Mesothelial cell of epicardium (in vitro differentiated cells): ENCODE measurements at regions not wholly inside any gene's neighbourhood (a gene's known extent, or its start where the extent isn't known, plus 50 kb on each side); places are given as distances from the start of the nearest gene placed in this dataset.

ENCODE experiments used
- DNase-seq, 2 experiments: peaks; one replicate each; pipeline ENCODE4 v3.0.0; 2021; ENCODE audit warnings: low spot score in 2 of 2; ENCODE audit not compliant: unreplicated experiment in 2 of 2
- H3K27ac Mint-ChIP-seq: 2 replicates; pipeline ENCODE4 v1.8.0; 2021; ENCODE audit warnings: mixed read lengths
- H3K27me3 Mint-ChIP-seq: 2 replicates; pipeline ENCODE4 v1.8.0; 2021; ENCODE audit warnings: low read depth, mixed read lengths
- H3K36me3 Mint-ChIP-seq: 2 replicates; pipeline ENCODE4 v1.8.0; 2021; ENCODE audit warnings: mixed read lengths
- H3K4me1 Mint-ChIP-seq: 2 replicates; pipeline ENCODE4 v1.8.0; 2021; ENCODE audit warnings: mixed read lengths
- H3K4me3 Mint-ChIP-seq: 2 replicates; pipeline ENCODE4 v1.8.0; 2021; ENCODE audit warnings: mild to moderate bottlenecking, moderate library complexity, mixed read lengths
- H3K9me3 Mint-ChIP-seq: 2 replicates; pipeline ENCODE4 v1.8.0; 2021; ENCODE audit warnings: mixed read lengths
- TF ChIP-seq, protein P1 (sequence below): fragments of 200-600 bp; sonication (generic); IDR thresholded peaks from one replicate; pipeline ENCODE4 v1.5.0; 2021; ENCODE audit warnings: antibody characterized with exemption; ENCODE audit not compliant: unreplicated experiment

DNA sequence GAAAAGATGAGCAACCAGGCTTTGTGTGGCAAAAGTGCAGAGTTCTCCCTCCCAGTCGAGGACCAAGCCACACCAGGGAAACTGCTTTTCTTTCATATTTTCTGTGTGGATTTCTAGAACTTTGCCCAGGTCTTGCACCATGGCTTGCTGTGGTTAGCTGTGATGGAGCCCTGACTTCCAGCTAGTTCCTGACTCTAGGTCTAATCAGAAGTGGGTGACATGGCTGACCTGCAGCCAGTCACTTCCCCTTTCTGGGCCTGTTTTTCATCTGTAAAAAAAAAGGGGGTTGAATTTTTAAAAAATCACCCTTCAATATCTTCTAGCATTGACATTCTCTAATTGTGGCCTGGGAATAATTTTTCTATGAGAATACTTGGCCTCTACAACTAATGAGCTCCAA is 491.2 kb upstream of the USP24 start:
- H3K4me3 Mint-ChIP-seq, result no peak overlapping the region
- peaks cover 7% of the 10 kb centered on the region for H3K9me3 Mint-ChIP-seq
- DNase-seq, result no peak
- no peak overlapping the region for H3K27ac Mint-ChIP-seq
- peaks cover 19% of the 10 kb centered on the region for H3K4me1 Mint-ChIP-seq
- TF ChIP-seq, protein P1, sequence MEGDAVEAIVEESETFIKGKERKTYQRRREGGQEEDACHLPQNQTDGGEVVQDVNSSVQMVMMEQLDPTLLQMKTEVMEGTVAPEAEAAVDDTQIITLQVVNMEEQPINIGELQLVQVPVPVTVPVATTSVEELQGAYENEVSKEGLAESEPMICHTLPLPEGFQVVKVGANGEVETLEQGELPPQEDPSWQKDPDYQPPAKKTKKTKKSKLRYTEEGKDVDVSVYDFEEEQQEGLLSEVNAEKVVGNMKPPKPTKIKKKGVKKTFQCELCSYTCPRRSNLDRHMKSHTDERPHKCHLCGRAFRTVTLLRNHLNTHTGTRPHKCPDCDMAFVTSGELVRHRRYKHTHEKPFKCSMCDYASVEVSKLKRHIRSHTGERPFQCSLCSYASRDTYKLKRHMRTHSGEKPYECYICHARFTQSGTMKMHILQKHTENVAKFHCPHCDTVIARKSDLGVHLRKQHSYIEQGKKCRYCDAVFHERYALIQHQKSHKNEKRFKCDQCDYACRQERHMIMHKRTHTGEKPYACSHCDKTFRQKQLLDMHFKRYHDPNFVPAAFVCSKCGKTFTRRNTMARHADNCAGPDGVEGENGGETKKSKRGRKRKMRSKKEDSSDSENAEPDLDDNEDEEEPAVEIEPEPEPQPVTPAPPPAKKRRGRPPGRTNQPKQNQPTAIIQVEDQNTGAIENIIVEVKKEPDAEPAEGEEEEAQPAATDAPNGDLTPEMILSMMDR, result no peak
- no peaks in the 10 kb centered on the region for H3K27me3 Mint-ChIP-seq
- H3K36me3 Mint-ChIP-seq, result no peaks in the 10 kb centered on the region

DNA sequence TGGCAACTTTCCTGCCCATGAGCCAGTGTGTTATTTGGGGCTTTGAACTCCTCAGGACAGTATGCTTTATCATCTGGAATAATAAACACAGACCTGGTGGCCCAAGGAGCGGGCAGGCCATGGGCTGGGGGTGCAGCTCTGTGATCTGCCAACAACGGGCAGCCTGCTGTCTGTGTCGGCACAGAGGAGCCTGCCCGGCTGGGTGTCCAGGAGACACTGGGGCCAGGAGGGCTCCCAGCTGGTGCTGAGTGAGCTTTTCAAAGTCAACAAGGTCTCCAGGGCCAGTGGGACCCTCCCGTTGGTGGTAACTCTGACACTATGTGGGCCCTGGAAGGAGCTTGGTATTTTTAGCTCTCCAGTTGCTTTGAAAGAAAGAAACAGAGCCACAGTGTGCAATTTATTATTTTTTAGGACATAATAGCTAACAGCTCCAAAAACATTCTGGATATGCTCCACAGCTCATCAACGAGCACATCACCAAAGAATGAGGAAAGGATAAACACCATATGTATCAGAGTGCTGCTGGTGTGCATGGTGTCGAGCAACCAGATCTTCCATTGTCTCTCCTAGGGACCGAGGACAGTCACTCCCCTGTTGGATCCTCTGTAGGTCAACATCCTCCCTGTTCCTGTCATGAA is 488.7 kb upstream of the USP24 start:
- Mint-ChIP-seq H3K4me1 (peaks cover 22% of the 10 kb centered on the region), H3K27ac (no peak overlapping the region), H3K36me3 (no peaks in the 10 kb centered on the region), H3K9me3 (peaks cover 7% of the 10 kb centered on the region), H3K27me3 (no peaks in the 10 kb centered on the region), H3K4me3 (no peak overlapping the region)
- TF ChIP-seq, protein P1, result no peak
- no peak for DNase-seq

DNA sequence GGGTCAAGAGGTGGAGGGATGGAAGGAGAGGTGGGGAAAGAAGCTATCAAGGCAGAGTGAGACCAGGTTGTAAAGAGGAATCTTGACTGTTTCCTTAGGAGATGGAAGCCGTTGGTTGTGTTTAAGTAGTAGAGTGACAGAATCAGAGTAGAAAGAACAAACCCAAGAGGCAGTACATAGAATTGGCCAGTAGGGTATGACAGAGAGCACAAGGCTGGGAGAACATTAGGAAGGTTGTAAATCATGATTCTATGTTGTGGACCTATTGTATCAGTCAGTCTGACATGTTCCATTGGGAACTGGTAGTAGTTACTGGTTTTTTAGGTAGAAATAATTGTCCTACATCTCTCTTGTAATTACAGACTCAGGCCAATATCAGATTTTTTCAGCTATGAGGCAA is 486.9 kb upstream of the USP24 start:
- H3K36me3 Mint-ChIP-seq, result no peaks in the 10 kb centered on the region
- H3K27ac Mint-ChIP-seq, result no peak overlapping the region
- H3K4me3 Mint-ChIP-seq, result no peak overlapping the region
- peaks cover 7% of the 10 kb centered on the region for H3K9me3 Mint-ChIP-seq
- no peaks in the 10 kb centered on the region for H3K27me3 Mint-ChIP-seq
- TF ChIP-seq, protein P1, result peak; percentile 37
- no peak for DNase-seq
- peaks cover 25% of the 10 kb centered on the region for H3K4me1 Mint-ChIP-seq

- no peak overlapping the region for H3K4me3 Mint-ChIP-seq
- H3K36me3 Mint-ChIP-seq, result no peaks in the 10 kb centered on the region
- peaks cover 40% of the 10 kb centered on the region for H3K4me1 Mint-ChIP-seq
- H3K27me3 Mint-ChIP-seq, result no peaks in the 10 kb centered on the region
- H3K9me3 Mint-ChIP-seq, result peaks cover 7% of the 10 kb centered on the region
- no peak overlapping the region for H3K27ac Mint-ChIP-seq
- no peak for DNase-seq
- TF ChIP-seq, protein P1, result no peak
Observed at GRCh38 chr1:55700359-55701130, 485.4 kb upstream of the USP24 start.

DNA sequence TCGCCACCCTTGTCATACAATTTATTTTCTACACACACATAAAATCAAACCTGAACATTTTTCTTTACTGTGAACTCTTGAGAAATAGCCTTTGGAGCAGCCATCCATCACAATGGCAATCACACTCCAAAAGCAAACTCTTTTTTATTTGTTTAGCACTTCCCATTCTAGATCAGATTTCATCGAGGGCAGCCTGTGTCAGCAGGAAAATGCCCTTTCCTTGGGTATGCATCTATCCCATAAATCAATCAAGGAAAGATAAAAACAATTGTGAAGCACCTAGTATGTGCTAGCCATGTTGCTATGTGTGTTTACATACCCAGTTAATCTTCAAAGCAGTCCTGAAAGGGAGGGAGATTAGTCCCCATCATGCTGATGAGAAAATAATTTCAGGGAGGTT is 484.1 kb upstream of the USP24 start:
- H3K27me3 Mint-ChIP-seq, result no peaks in the 10 kb centered on the region
- H3K4me1 Mint-ChIP-seq, result peaks cover 53% of the 10 kb centered on the region
- no peak for DNase-seq
- H3K4me3 Mint-ChIP-seq, result no peak overlapping the region
- H3K36me3 Mint-ChIP-seq, result no peaks in the 10 kb centered on the region
- TF ChIP-seq, protein P1, result no peak
- peak overlapping the region; percentile 14 for H3K27ac Mint-ChIP-seq
- peaks cover 7% of the 10 kb centered on the region for H3K9me3 Mint-ChIP-seq
